Psoas muscle (tissue), 7 donors: ENCODE measurements at regions not wholly inside any gene's neighbourhood (a gene's known extent, or its start where the extent isn't known, plus 50 kb on each side); places are given as distances from the start of the nearest gene placed in this dataset.

ENCODE experiments used
- ATAC-seq, 4 donors: fragments of 200-7000 bp; cut with Tn5 transposase; one replicate each; pipeline ENCODE4 v1.9.1; 2020; ENCODE audit warnings: moderate library complexity in 3 of 4, mild to moderate bottlenecking in 2 of 4
- DNase-seq, 2 donors: peaks; one replicate each; pipeline ENCODE4 v3.0.0-alpha.2; 2020
- H3K27ac ChIP-seq: fragments of 200-600 bp; one replicate; pipeline ENCODE4 v1.8.0; 2022
- H3K27me3 ChIP-seq, 3 donors: fragments of 200-600 bp in 1 of 3; one replicate each; pipeline versions ENCODE4 v1.6.1 to v1.8.0; 2013 to 2022; ENCODE audit warnings: low read length in 2 of 3, mild to moderate bottlenecking in 2 of 3, moderate library complexity in 1 of 3; ENCODE audit not compliant: insufficient read depth in 3 of 3
- H3K36me3 ChIP-seq, 2 donors: fragments of 200-600 bp in 1 of 2; one replicate each; pipeline versions ENCODE4 v1.6.1 to v1.8.0; 2013 to 2022; ENCODE audit warnings: low read depth in 1 of 2, mild to moderate bottlenecking in 1 of 2, moderate library complexity in 1 of 2; ENCODE audit not compliant: insufficient read depth in 1 of 2
- H3K4me1 ChIP-seq: fragments of 200-600 bp; one replicate; pipeline ENCODE4 v1.8.0; 2022
- H3K4me3 ChIP-seq: fragments of 200-600 bp; one replicate; pipeline ENCODE4 v1.8.0; 2022; ENCODE audit warnings: mild to moderate bottlenecking
- H3K9me3 ChIP-seq: fragments of 200-600 bp; one replicate; pipeline ENCODE4 v1.8.0; 2022
- WGBS, 3 donors: extraction: QIAGEN DNeasy Blood & Tissue Kit; methylation state at CpG; one replicate each; pipeline versions ENCODE4 v1.1.6 to v1.1.7; 2013; 5-methylcytosine and 5-hydroxymethylcytosine counted together
- intact Hi-C, 2 donors: fragments of 100-400 bp; cut with DNase I; formaldehyde crosslinking; loops; one replicate each; pipeline versions ENCODE4 v1.11.0 to v1.14.2; 2022
- TF ChIP-seq, protein P1 (sequence below): fragments of 200-600 bp; IDR thresholded peaks from one replicate; pipeline ENCODE4 v1.8.0; 2022; ENCODE audit warnings: antibody characterized with exemption
- donor health status: healthy with polysubstance abuse.
- donor health status: DM: no; HTN: no; CAD: no; lungs with moderate emphysema.
- donor health status: Bipolar disorder and iron deficiency.
- donor health status: healthy.
- donor health status: DM: yes; HTN: yes; CAD: no.
- donor health status: DM: no; HTN: no; CAD: no.
- donor health status: DM: yes; HTN: yes; CAD: no.

DNA sequence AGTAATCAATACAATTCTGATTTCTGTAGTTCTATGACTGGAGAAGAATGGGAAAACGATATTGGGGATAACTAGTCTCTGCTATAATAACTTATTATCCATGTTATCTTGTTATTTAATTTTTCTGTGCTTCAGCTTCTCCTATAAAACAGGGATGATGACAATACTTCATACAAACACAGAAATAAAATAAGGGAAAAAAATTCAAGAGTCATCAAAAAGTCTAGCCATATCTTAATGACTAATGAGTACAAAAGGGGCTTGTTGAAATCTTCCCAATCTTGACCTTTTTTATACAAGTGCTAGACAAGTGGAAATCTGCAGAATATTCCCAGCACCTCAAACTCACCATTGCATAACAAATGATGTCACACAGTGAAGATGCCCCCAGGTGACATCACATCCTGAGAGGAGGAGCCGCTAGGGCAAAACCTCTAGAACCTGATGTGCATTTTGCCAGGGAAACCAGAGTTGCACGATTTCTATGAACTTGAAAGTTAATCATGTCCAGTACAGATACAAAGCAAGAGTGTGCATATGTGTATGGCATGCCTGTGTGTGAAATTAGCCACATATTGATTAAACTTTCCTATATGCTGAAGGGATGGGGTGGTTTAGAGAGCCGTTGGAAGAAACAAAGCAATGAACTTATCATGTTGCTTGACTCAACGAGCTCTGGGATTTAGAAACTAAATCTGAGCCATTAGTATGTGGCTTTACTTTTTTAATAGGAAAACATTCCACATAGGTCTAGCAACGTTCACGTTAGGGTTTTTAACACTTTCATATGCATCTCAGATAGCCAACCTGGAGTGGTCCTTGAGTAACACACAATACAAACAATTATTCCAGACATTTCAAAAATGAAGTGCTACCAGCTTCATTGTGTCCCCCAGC, 278.9 kb downstream of the SLC4A3 start:
- no peak for ATAC-seq
- intact Hi-C loops: no loop called here
- Histone ChIP-seq H3K27ac (no peak overlapping the region), H3K4me3 (no peak overlapping the region), H3K36me3 (no peaks in the 10 kb centered on the region), H3K9me3 (no peaks in the 10 kb centered on the region), H3K4me1 (no peaks in the 10 kb centered on the region), H3K27me3 (no peaks in the 10 kb centered on the region)
- TF ChIP-seq, protein P1, sequence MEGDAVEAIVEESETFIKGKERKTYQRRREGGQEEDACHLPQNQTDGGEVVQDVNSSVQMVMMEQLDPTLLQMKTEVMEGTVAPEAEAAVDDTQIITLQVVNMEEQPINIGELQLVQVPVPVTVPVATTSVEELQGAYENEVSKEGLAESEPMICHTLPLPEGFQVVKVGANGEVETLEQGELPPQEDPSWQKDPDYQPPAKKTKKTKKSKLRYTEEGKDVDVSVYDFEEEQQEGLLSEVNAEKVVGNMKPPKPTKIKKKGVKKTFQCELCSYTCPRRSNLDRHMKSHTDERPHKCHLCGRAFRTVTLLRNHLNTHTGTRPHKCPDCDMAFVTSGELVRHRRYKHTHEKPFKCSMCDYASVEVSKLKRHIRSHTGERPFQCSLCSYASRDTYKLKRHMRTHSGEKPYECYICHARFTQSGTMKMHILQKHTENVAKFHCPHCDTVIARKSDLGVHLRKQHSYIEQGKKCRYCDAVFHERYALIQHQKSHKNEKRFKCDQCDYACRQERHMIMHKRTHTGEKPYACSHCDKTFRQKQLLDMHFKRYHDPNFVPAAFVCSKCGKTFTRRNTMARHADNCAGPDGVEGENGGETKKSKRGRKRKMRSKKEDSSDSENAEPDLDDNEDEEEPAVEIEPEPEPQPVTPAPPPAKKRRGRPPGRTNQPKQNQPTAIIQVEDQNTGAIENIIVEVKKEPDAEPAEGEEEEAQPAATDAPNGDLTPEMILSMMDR: no peak
- no peak for DNase-seq
- 52 to 56% (median 56%) methylated on average over 7 of the region's 7 CpGs for WGBS, 3 donors

DNA sequence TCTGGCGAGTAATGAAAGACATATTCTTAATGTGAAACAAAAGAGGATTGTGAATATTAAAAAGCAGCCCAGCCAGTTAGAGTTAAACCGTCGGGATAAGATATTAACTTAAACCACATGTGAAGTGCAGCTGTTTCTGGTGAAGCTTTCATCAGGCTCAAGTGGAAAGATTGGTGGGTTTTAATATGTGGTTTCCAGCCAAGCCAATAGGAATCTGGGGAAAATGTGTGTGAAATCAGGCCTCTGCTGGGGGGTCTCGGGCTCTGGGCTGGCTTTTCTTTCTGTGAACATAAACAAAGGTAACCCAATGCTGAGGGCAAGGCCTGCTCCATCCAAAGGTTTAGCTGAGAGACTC, 279.6 kb downstream of the SLC4A3 start:
- H3K4me1 ChIP-seq: no peaks in the 10 kb centered on the region
- TF ChIP-seq, protein P1: no peak
- no peaks in the 10 kb centered on the region for H3K36me3 ChIP-seq
- H3K27me3 ChIP-seq: no peaks in the 10 kb centered on the region
- no peak for DNase-seq
- 26 to 41% (median 28%) methylated on average over 4 of the region's 4 CpGs for WGBS, 3 donors
- ATAC-seq: no peak
- H3K4me3 ChIP-seq: no peak overlapping the region
- no peak overlapping the region for H3K27ac ChIP-seq
- no peaks in the 10 kb centered on the region for H3K9me3 ChIP-seq
- intact Hi-C loops: no loop called here

DNA sequence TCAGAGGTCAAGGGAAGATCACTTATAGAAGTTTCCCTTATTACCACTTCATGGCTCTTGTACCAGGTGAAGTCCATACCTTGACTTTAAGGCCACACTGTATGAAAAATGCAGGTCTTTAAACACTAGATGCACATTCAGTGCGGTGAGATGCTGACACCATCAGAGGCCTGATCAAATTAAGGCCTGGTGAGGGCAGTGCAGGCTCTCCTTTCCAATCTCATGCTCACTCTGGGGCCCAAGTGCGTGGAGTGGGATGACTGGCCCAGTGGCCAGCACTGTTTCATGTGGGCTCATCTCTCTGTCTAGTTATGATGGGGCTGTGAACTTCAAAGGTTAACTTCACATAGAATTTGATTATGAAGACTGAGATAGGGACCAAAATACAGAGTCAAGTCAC, 281.1 kb downstream of the SLC4A3 start:
- WGBS, 3 donors: 94 to 100% (median 96%) methylated on average over 2 of the region's 2 CpGs
- ATAC-seq (no peak), DNase-seq (no peak)
- no peaks in the 10 kb centered on the region for H3K27me3 ChIP-seq
- H3K9me3 ChIP-seq: no peaks in the 10 kb centered on the region
- no peak overlapping the region for H3K4me3 ChIP-seq
- H3K27ac ChIP-seq: no peak overlapping the region
- TF ChIP-seq, protein P1: no peak
- H3K4me1 ChIP-seq: no peaks in the 10 kb centered on the region
- intact Hi-C loops: no loop called here
- H3K36me3 ChIP-seq: no peaks in the 10 kb centered on the region

DNA sequence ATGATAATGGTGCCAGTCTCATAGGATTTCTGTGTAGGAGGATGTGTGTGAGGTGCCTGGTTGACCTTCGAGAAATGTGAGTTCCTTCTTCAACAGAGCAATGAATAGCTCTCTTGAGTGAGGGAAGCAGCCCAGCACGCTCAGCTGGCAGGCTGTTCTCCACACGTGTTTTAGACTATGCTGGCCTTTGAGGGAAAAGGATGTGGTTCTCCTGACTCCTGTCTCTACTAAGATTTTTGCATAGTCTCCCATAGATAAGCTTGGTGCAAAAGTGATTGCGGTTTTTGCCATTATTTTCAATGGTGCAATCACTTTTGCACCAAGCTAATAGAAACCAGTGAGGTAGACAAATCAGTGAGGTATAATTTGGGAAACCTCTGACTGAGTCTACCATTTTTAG, 284.1 kb downstream of the SLC4A3 start:
- no peak for ATAC-seq
- no peaks in the 10 kb centered on the region for H3K9me3 ChIP-seq
- H3K27ac ChIP-seq: no peak overlapping the region
- no peak for DNase-seq
- H3K27me3 ChIP-seq: no peaks in the 10 kb centered on the region
- no peaks in the 10 kb centered on the region for H3K36me3 ChIP-seq
- WGBS, 3 donors: 65 to 76% (median 74%) methylated on average over 4 of the region's 4 CpGs
- TF ChIP-seq, protein P1: no peak
- H3K4me1 ChIP-seq: no peaks in the 10 kb centered on the region
- intact Hi-C loops: no loop called here
- no peak overlapping the region for H3K4me3 ChIP-seq

DNA sequence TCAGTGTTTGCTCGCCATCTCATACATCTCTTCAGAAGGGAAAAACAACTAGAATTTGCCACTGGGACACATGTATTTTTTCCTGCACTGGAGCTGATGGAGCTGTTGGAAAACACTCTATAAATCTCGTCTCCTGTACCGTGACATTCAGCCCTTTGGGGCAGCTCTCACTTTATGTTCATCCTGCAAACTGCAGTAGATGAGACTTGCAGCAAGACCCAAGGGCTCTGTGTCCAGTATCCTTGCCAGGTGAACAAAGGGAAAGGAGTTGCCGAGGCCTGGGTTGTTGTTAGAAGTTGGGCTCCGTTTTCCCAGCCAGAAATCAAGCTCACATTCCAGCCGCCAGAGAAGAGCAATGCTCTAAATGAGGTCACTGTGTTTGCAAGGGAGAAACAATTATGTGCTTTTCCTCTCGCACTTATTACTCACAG, 285.1 kb downstream of the SLC4A3 start:
- no peaks in the 10 kb centered on the region for H3K36me3 ChIP-seq
- TF ChIP-seq, protein P1: no peak
- DNase-seq (no peak), ATAC-seq (no peak)
- WGBS, 3 donors: 22 to 25% (median 22%) methylated on average over 7 of the region's 7 CpGs
- no peaks in the 10 kb centered on the region for H3K27me3 ChIP-seq
- no peaks in the 10 kb centered on the region for H3K4me1 ChIP-seq
- H3K9me3 ChIP-seq: no peaks in the 10 kb centered on the region
- no peak overlapping the region for H3K27ac ChIP-seq
- intact Hi-C loops: no loop called here
- H3K4me3 ChIP-seq: no peak overlapping the region
